RWPE1 (cell line): ENCODE measurements at regions not wholly inside any gene's neighbourhood (a gene's known extent, or its start where the extent isn't known, plus 50 kb on each side); places are given as distances from the start of the nearest gene placed in this dataset.

Experiments
- CTCF ChIA-PET: fragments of 350-600 bp; sonication (Branson Sonifier 250); formaldehyde crosslinking; extraction: SDS; loops from one replicate; lab custom pipeline; 2021; lab: Yijun Ruan, JAX
- POLR2A ChIA-PET: fragments of 400-600 bp; formaldehyde crosslinking; extraction: SDS; loops from one replicate; lab custom pipeline; 2020; ENCODE audit warnings: antibody characterized with exemption; ENCODE audit not compliant: low non-redundant PET; lab: Yijun Ruan, JAX
- DNase-seq: peaks from one replicate; pipeline ENCODE4 v3.0.0; 2012; ENCODE audit warnings: low spot score
- H3K27ac ChIP-seq: fragments of 450-650 bp; 2 replicates; pipeline ENCODE4 v1.5.1; 2017
- CTCF ChIP-seq: fragments of 450-650 bp; conservative IDR thresholded peaks from 2 replicates; pipeline ENCODE4 v1.5.1; 2017; ENCODE audit warnings: low read depth, mild to moderate bottlenecking

- no peak for DNase-seq
- H3K27ac ChIP-seq = no peak overlapping the region
- CTCF ChIA-PET = no interaction called here
- POLR2A ChIA-PET = no interaction called here
- TF ChIP-seq CTCF = no peak
These were observed 464.1 kb upstream of the CBLB start for GRCh38 chr3:106332884-106333283.

GRCh38 chr3:106333911-106334618 lies 465.3 kb upstream of the CBLB start:
- ChIA-PET CTCF (no interaction called here), POLR2A (no interaction called here)
- DNase-seq = no peak
- no peak overlapping the region for H3K27ac ChIP-seq
- TF ChIP-seq CTCF = no peak

GRCh38 chr3:106336619-106337018 lies 467.8 kb upstream of the CBLB start:
- ChIA-PET POLR2A (no interaction called here), CTCF (interaction anchor here (0.7 to 0.9 kb wide), 2 partner anchors 461 to 816 kb away, joined by 3 to 4 read pairs; no protein-coding TSS in a partner anchor)
- H3K27ac ChIP-seq = no peak overlapping the region
- TF ChIP-seq CTCF = no peak
- no peak for DNase-seq

GRCh38 chr3:106337116-106337515 lies 468.3 kb upstream of the CBLB start:
- H3K27ac ChIP-seq = no peak overlapping the region
- no peak for DNase-seq
- TF ChIP-seq CTCF = no peak

GRCh38 chr3:106338582-106339214 lies 469.9 kb upstream of the CBLB start:
- no peak for TF ChIP-seq CTCF
- ChIA-PET CTCF (no interaction called here), POLR2A (no interaction called here)
- H3K27ac ChIP-seq = no peak overlapping the region
- no peak for DNase-seq

More at GRCh38 chr3:106337116-106337515, 468.3 kb upstream of the CBLB start:
- POLR2A ChIA-PET = no interaction called here
- CTCF ChIA-PET = interaction anchor here (0.7 kb wide), 1 partner anchor 461 kb away, joined by 3 read pairs; no protein-coding TSS in a partner anchor

- no peak overlapping the region for H3K27ac ChIP-seq
- POLR2A ChIA-PET = no interaction called here
- DNase-seq = no peak
- CTCF ChIA-PET = no interaction called here
- no peak for TF ChIP-seq CTCF
These were observed 470.7 kb upstream of the CBLB start for GRCh38 chr3:106339551-106339950.
